ENCODE measurements at regions not wholly inside any gene's neighbourhood (a gene's known extent, or its start where the extent isn't known, plus 50 kb on each side); places are given as distances from the start of the nearest gene placed in this dataset.

- DNase-seq: no peak
- H3K27me3 ChIP-seq (ENCODE audit: low read depth): no peaks in the 10 kb centered on the region
- H3K9me3 ChIP-seq: no peaks in the 10 kb centered on the region
Measured at GRCh38 chr10:21463436-21463835, 62.0 kb downstream of the SKIDA1 start.

GRCh38 chr10:21458126-21458871 is 67.2 kb downstream of the SKIDA1 start:
- DNase-seq: no peak
- no peak for ATAC-seq
- Histone ChIP-seq H3K27me3 (ENCODE audit: low read depth) (no peaks in the 10 kb centered on the region), H3K4me3 (no peak overlapping the region), H3K9me3 (no peaks in the 10 kb centered on the region), H3K27ac (no peak overlapping the region), H3K36me3 (no peaks in the 10 kb centered on the region), H3K4me1 (no peaks in the 10 kb centered on the region)
- TF ChIP-seq CTCF (IDR thresholded peaks at IDR 0.05): no peak
- intact Hi-C loops (cut with DNase I): no loop called here

More at GRCh38 chr10:21463436-21463835, 62.0 kb downstream of the SKIDA1 start:
- no peaks in the 10 kb centered on the region for H3K4me1 ChIP-seq
- no peak for TF ChIP-seq CTCF (IDR thresholded peaks at IDR 0.05)
- H3K4me3 ChIP-seq: no peak overlapping the region
- H3K27ac ChIP-seq: no peak overlapping the region
- no peaks in the 10 kb centered on the region for H3K36me3 ChIP-seq
- intact Hi-C loops (cut with DNase I): no loop called here
- ATAC-seq: no peak

GRCh38 chr10:21456160-21456559 is 69.3 kb downstream of the SKIDA1 start:
- intact Hi-C loops (cut with DNase I): no loop called here
- no peaks in the 10 kb centered on the region for H3K9me3 ChIP-seq
- no peak for TF ChIP-seq CTCF (IDR thresholded peaks at IDR 0.05)
- H3K27ac ChIP-seq: no peak overlapping the region
- DNase-seq: no peak
- no peaks in the 10 kb centered on the region for H3K4me1 ChIP-seq
- H3K36me3 ChIP-seq: no peaks in the 10 kb centered on the region
- H3K27me3 ChIP-seq (ENCODE audit: low read depth): no peaks in the 10 kb centered on the region
- no peak for ATAC-seq
- no peak overlapping the region for H3K4me3 ChIP-seq

- intact Hi-C loops (cut with DNase I): no loop called here
- Histone ChIP-seq H3K4me1 (no peaks in the 10 kb centered on the region), H3K4me3 (no peak overlapping the region), H3K36me3 (no peaks in the 10 kb centered on the region), H3K9me3 (no peaks in the 10 kb centered on the region), H3K27me3 (ENCODE audit: low read depth) (no peaks in the 10 kb centered on the region), H3K27ac (no peak overlapping the region)
- DNase-seq (no peak), ATAC-seq (no peak)
- TF ChIP-seq CTCF (IDR thresholded peaks at IDR 0.05): no peak
Measured at GRCh38 chr10:21452203-21452602, 73.3 kb downstream of the SKIDA1 start.

DNA sequence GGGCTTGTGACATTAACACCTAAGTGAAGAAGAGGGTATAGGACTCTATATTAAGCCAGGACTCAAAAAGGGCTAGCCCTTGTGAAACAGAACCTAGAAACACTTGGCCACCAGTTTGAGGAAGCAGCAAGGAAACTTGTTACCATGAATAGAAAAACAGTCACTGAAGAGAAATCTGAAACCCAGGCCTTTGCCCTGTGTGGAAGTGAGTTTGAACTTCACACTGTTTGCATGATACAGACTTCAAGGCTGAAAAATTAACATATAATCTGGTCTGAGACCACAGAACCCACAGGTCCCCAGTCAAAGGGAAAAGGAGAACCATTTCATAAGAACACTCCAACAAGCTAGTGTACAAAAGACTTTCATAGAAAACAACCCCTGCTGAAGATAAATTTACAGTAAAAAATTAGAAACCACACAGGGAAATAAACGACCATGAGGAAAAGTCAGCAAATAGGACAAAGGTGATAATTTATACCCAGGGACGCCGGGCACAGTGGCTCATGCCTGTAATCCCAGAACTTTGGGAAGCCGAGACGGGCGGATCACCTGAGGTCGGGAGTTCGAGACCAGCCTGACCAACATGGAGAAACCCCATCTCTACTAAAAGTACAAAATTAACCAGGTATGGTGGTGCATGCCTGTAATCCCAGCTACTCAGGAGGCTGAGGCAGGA is 76.1 kb downstream of the SKIDA1 start:
- H3K9me3 ChIP-seq: no peaks in the 10 kb centered on the region
- intact Hi-C loops (cut with DNase I): no loop called here
- H3K4me3 ChIP-seq: no peak overlapping the region
- no peak for ATAC-seq
- no peaks in the 10 kb centered on the region for H3K4me1 ChIP-seq
- H3K27me3 ChIP-seq (ENCODE audit: low read depth): no peaks in the 10 kb centered on the region
- DNase-seq: no peak
- H3K27ac ChIP-seq: no peak overlapping the region
- no peaks in the 10 kb centered on the region for H3K36me3 ChIP-seq
- TF ChIP-seq CTCF (IDR thresholded peaks at IDR 0.05): no peak

Data from lower lobe of right lung (tissue), 2 donors.